NCI-H526 (cell line): ENCODE measurements at regions not wholly inside any gene's neighbourhood (a gene's known extent, or its start where the extent isn't known, plus 50 kb on each side); places are given as distances from the start of the nearest gene placed in this dataset.
"Not testable (repeated sequence)": the region's sequence is repeated elsewhere in the genome, so short reads cannot be mapped to it uniquely, and the experiment has no call there.

Experiments
- DNase-seq, 2 experiments: peaks; one replicate each; lab custom pipeline; 2025; lab: John Stamatoyannopoulos, UW

- no peak for DNase-seq
These were observed 88.1 kb upstream of the WDR44 start for GRCh38 chrX:118257781-118258180.

- no peak for DNase-seq
These were observed 86.7 kb upstream of the WDR44 start for GRCh38 chrX:118259213-118259612.

- DNase-seq = no peak
These were observed 84.8 kb upstream of the WDR44 start for GRCh38 chrX:118261151-118261550.

- no peak for DNase-seq
These were observed 74.1 kb upstream of the WDR44 start for GRCh38 chrX:118271775-118272174.

GRCh38 chrX:118272242-118272641, 73.7 kb upstream of the WDR44 start:
- DNase-seq = no peak

GRCh38 chrX:118286066-118286762, 59.7 kb upstream of the WDR44 start:
- no peak for DNase-seq

- not testable (repeated sequence) for DNase-seq
These were observed 50.1 kb upstream of the WDR44 start for GRCh38 chrX:118295818-118296217.
